Trophoblast cell (in vitro differentiated cells and primary cell): ENCODE measurements at regions not wholly inside any gene's neighbourhood (a gene's known extent, or its start where the extent isn't known, plus 50 kb on each side); places are given as distances from the start of the nearest gene placed in this dataset.

Experiments
- DNase-seq, 2 donors: peaks; one replicate each; pipeline ENCODE4 v3.0.0-alpha.2; 2016
- H2AFZ ChIP-seq: 2 replicates; pipeline ENCODE4 v1.6.1; 2013; ENCODE audit warnings: low read length, moderate library complexity, mild to moderate bottlenecking; ENCODE audit not compliant: insufficient read depth, poor library complexity
- H2AK5ac ChIP-seq: 2 replicates; pipeline ENCODE4 v1.6.1; 2013; ENCODE audit warnings: mild to moderate bottlenecking, low read length
- H2BK120ac ChIP-seq: 2 replicates; pipeline ENCODE4 v1.6.1; 2013; ENCODE audit warnings: low read length, mild to moderate bottlenecking, moderate library complexity; ENCODE audit not compliant: insufficient read depth, poor library complexity
- H2BK12ac ChIP-seq: 2 replicates; pipeline ENCODE4 v1.6.1; 2013; ENCODE audit warnings: mild to moderate bottlenecking, low read length, moderate library complexity
- H2BK5ac ChIP-seq: 2 replicates; pipeline ENCODE4 v1.6.1; 2013; ENCODE audit warnings: low read length, low read depth, moderate library complexity, mild to moderate bottlenecking; ENCODE audit not compliant: poor library complexity
- H3K14ac ChIP-seq: 2 replicates; pipeline ENCODE4 v1.6.1; 2013; ENCODE audit warnings: mild to moderate bottlenecking, low read length
- H3K18ac ChIP-seq: 2 replicates; pipeline ENCODE4 v1.6.1; 2013; ENCODE audit warnings: mild to moderate bottlenecking, low read length
- H3K23ac ChIP-seq: 2 replicates; pipeline ENCODE4 v1.6.1; 2013; ENCODE audit warnings: low read length
- H3K27ac ChIP-seq: 2 replicates; pipeline ENCODE4 v1.5.1; 2013; ENCODE audit warnings: low read depth, mild to moderate bottlenecking, inconsistent platforms, low read length, moderate library complexity
- H3K27me3 ChIP-seq: 2 replicates; pipeline ENCODE4 v1.6.1; 2013; ENCODE audit warnings: inconsistent platforms, mild to moderate bottlenecking, low read length, moderate library complexity; ENCODE audit not compliant: insufficient read depth
- H3K36me3 ChIP-seq, 2 experiments: 1 replicate in 1 of 2; 2 replicates in 1 of 2; pipeline ENCODE4 v1.6.1; 2013; ENCODE audit warnings: low read length in 2 of 2, mild to moderate bottlenecking in 2 of 2, moderate library complexity in 1 of 2; ENCODE audit not compliant: insufficient read depth in 2 of 2, control insufficient read depth in 1 of 2
- H3K4ac ChIP-seq: 2 replicates; pipeline ENCODE4 v1.6.1; 2013; ENCODE audit warnings: low read depth, mild to moderate bottlenecking, low read length, moderate library complexity
- H3K4me1 ChIP-seq, 2 experiments: 1 replicate in 1 of 2; 2 replicates in 1 of 2; pipeline ENCODE4 v1.6.1; 2013; ENCODE audit warnings: low read length in 2 of 2, mild to moderate bottlenecking in 2 of 2, moderate library complexity in 1 of 2; ENCODE audit not compliant: insufficient read depth in 2 of 2, control insufficient read depth in 1 of 2
- H3K4me2 ChIP-seq: 2 replicates; pipeline ENCODE4 v1.6.1; 2013; ENCODE audit warnings: inconsistent platforms, mild to moderate bottlenecking, low read length, moderate library complexity
- H3K4me3 ChIP-seq: 2 replicates; pipeline ENCODE4 v1.5.1; 2013; ENCODE audit warnings: mild to moderate bottlenecking, low read depth, low read length, inconsistent platforms
- H3K79me1 ChIP-seq: one replicate; pipeline ENCODE4 v1.6.1; 2013; ENCODE audit warnings: low read length
- H3K79me2 ChIP-seq: 2 replicates; pipeline ENCODE4 v1.6.1; 2013; ENCODE audit warnings: low read length, mild to moderate bottlenecking; ENCODE audit not compliant: control insufficient read depth, insufficient read depth, poor library complexity
- H3K9ac ChIP-seq: 2 replicates; pipeline ENCODE4 v1.6.1; 2013; ENCODE audit warnings: mild to moderate bottlenecking, low read length
- H3K9me3 ChIP-seq: 2 replicates; pipeline ENCODE4 v1.6.1; 2013; ENCODE audit warnings: low read depth, mild to moderate bottlenecking, control low read depth, inconsistent platforms, low read length; ENCODE audit not compliant: insufficient read depth
- H4K12ac ChIP-seq: 2 replicates; pipeline ENCODE4 v1.6.1; 2013; ENCODE audit warnings: low read depth, mild to moderate bottlenecking, low read length, moderate library complexity
- H4K8ac ChIP-seq: 2 replicates; pipeline ENCODE4 v1.6.1; 2013; ENCODE audit warnings: low read depth, mild to moderate bottlenecking, low read length, moderate library complexity
- H4K91ac ChIP-seq: one replicate; pipeline ENCODE4 v1.6.1; 2013; ENCODE audit warnings: low read depth, mild to moderate bottlenecking, low read length, moderate library complexity
- WGBS: extraction: QIAGEN DNeasy Blood & Tissue Kit; methylation state at CpG from one replicate; pipeline ENCODE4 v1.1.7; 2013; ENCODE audit warnings: missing lambda C conversion rate; ENCODE audit not compliant: insufficient read length, insufficient coverage; ENCODE audit errors: extremely low coverage; 5-methylcytosine and 5-hydroxymethylcytosine counted together

DNA sequence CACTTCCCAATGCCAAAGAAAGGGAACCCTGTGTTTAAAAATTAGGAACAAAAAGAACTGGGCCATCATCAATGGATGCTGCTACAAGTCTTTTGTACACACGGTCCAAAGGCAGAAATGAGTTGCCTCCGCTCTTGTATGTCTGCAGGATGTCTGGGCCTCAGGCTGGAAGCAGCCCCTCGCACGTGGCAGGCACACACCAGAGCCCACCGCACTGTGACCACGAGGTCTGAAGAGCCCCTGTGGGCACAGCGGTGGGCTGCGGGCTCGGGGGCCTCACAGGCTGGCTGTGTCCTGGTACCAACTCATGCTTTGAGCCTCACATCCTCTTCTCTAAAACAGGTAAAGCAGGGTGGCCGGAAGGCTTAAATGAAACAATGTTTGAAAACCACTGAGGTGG is 309.3 kb downstream of the C16orf95 start:
- Histone ChIP-seq H4K91ac (no peak overlapping the region), H2AK5ac (no peak overlapping the region), H2BK120ac (no peak overlapping the region), H2BK5ac (no peak overlapping the region), H3K27ac (no peak overlapping the region), H3K27me3 (no peaks in the 10 kb centered on the region), H3K14ac (no peak overlapping the region), H2AFZ (no peak overlapping the region), H4K8ac (no peak overlapping the region), H3K4me2 (no peak overlapping the region), H2BK12ac (no peak overlapping the region), H3K9ac (no peak overlapping the region), H3K79me2 (no peaks in the 10 kb centered on the region), H3K36me3 (no peaks in the 10 kb centered on the region), H3K4me3 (peak overlapping the region; percentile 15), H3K79me1 (no peaks in the 10 kb centered on the region), H3K4me1 (no peaks in the 10 kb centered on the region), H3K4ac (no peak overlapping the region), H3K9me3 (peaks cover 7% of the 10 kb centered on the region), H4K12ac (no peak overlapping the region), H3K18ac (no peak overlapping the region), H3K23ac (no peak overlapping the region)
- no peak for DNase-seq
- no CpG with 5 or more reads among the region's 10 CpGs for WGBS

- Histone ChIP-seq H2BK5ac (no peak overlapping the region), H3K4me2 (no peak overlapping the region), H3K27me3 (no peaks in the 10 kb centered on the region), H4K91ac (no peak overlapping the region), H2AFZ (no peak overlapping the region), H3K27ac (no peak overlapping the region), H3K9ac (no peak overlapping the region), H4K8ac (no peak overlapping the region), H3K36me3 (no peaks in the 10 kb centered on the region), H2BK120ac (no peak overlapping the region), H4K12ac (no peak overlapping the region), H3K4ac (no peak overlapping the region), H3K18ac (no peak overlapping the region), H3K4me3 (no peak overlapping the region), H3K14ac (no peak overlapping the region), H3K23ac (no peak overlapping the region), H2AK5ac (no peak overlapping the region), H3K79me2 (no peaks in the 10 kb centered on the region), H2BK12ac (no peak overlapping the region), H3K4me1 (no peaks in the 10 kb centered on the region), H3K79me1 (no peaks in the 10 kb centered on the region), H3K9me3 (peaks cover 7% of the 10 kb centered on the region)
- no peak for DNase-seq
- no CpG with 5 or more reads among the region's 5 CpGs for WGBS
Measured at GRCh38 chr16:87008664-87009063, 308.5 kb downstream of the C16orf95 start.

GRCh38 chr16:87012954-87013938 is 303.9 kb downstream of the C16orf95 start:
- no peak overlapping the region for H3K4me2 ChIP-seq
- peak overlapping the region; percentile 13 for H3K9ac ChIP-seq
- no peak overlapping the region for H3K27ac ChIP-seq
- H2AK5ac ChIP-seq = no peak overlapping the region
- H4K91ac ChIP-seq = no peak overlapping the region
- no peak overlapping the region for H3K4me3 ChIP-seq
- H4K8ac ChIP-seq = no peak overlapping the region
- H2BK120ac ChIP-seq = no peak overlapping the region
- no peak overlapping the region for H2AFZ ChIP-seq
- H3K23ac ChIP-seq = no peak overlapping the region
- no peak overlapping the region for H3K14ac ChIP-seq
- H3K36me3 ChIP-seq = no peaks in the 10 kb centered on the region
- no peak overlapping the region for H4K12ac ChIP-seq
- H3K79me1 ChIP-seq = no peaks in the 10 kb centered on the region
- H3K79me2 ChIP-seq = no peaks in the 10 kb centered on the region
- H3K18ac ChIP-seq = no peak overlapping the region
- DNase-seq = no peak
- peaks cover 5% of the 10 kb centered on the region for H3K9me3 ChIP-seq
- 100% methylated on average over 4 of the region's 37 CpGs for WGBS
- H2BK12ac ChIP-seq = no peak overlapping the region
- no peaks in the 10 kb centered on the region for H3K27me3 ChIP-seq
- H2BK5ac ChIP-seq = no peak overlapping the region
- H3K4me1 ChIP-seq = no peaks in the 10 kb centered on the region
- no peak overlapping the region for H3K4ac ChIP-seq

GRCh38 chr16:87014112-87014511 is 303.1 kb downstream of the C16orf95 start:
- Histone ChIP-seq H2BK120ac (no peak overlapping the region), H3K4ac (no peak overlapping the region), H3K4me2 (no peak overlapping the region), H4K91ac (no peak overlapping the region), H3K27ac (no peak overlapping the region), H3K18ac (no peak overlapping the region), H2AFZ (no peak overlapping the region), H4K12ac (no peak overlapping the region), H3K79me2 (no peaks in the 10 kb centered on the region), H3K9me3 (peaks cover 3% of the 10 kb centered on the region), H2AK5ac (no peak overlapping the region), H3K9ac (no peak overlapping the region), H3K36me3 (no peaks in the 10 kb centered on the region), H2BK12ac (no peak overlapping the region), H3K14ac (no peak overlapping the region), H3K4me3 (no peak overlapping the region), H4K8ac (no peak overlapping the region), H2BK5ac (no peak overlapping the region), H3K27me3 (no peaks in the 10 kb centered on the region), H3K23ac (no peak overlapping the region), H3K79me1 (no peaks in the 10 kb centered on the region), H3K4me1 (no peaks in the 10 kb centered on the region)
- 100% methylated on average over 1 of the region's 1 CpG for WGBS
- no peak for DNase-seq
